Suprapubic skin (tissue), 4 donors: ENCODE measurements at regions not wholly inside any gene's neighbourhood (a gene's known extent, or its start where the extent isn't known, plus 50 kb on each side); places are given as distances from the start of the nearest gene placed in this dataset.

Experiments used
- DNase-seq, 2 donors: peaks; one replicate each; pipeline ENCODE4 v3.0.0-alpha.2; 2019; ENCODE audit warnings: low spot score in 2 of 2
- H3K27ac ChIP-seq: fragments of 200-600 bp; sonication (generic); one replicate; pipeline ENCODE4 v1.5.1; 2019
- H3K27me3 ChIP-seq: fragments of 200-600 bp; sonication (generic); one replicate; pipeline ENCODE4 v1.5.1; 2019
- H3K36me3 ChIP-seq: fragments of 200-600 bp; sonication (generic); one replicate; pipeline ENCODE4 v1.5.1; 2019
- H3K4me1 ChIP-seq: fragments of 200-600 bp; sonication (generic); one replicate; pipeline ENCODE4 v1.5.1; 2019
- H3K4me3 ChIP-seq: fragments of 200-600 bp; sonication (generic); one replicate; pipeline ENCODE4 v1.5.1; 2019; ENCODE audit warnings: mild to moderate bottlenecking
- H3K9me3 ChIP-seq: fragments of 200-600 bp; sonication (generic); one replicate; pipeline ENCODE4 v1.5.1; 2019
- EP300 ChIP-seq: sonication (generic); formaldehyde crosslinking; IDR thresholded peaks from one replicate; pipeline ENCODE4 v1.6.1; 2017; ENCODE audit warnings: antibody characterized with exemption
- POLR2A ChIP-seq, 2 donors: fragments of 450-650 bp; IDR thresholded peaks; one replicate each; pipeline ENCODE4 v1.6.1; 2017; ENCODE audit warnings: antibody characterized with exemption in 2 of 2, mild to moderate bottlenecking in 2 of 2, moderate library complexity in 2 of 2
- POLR2AphosphoS5 ChIP-seq, 3 donors: sonication (generic); formaldehyde crosslinking; IDR thresholded peaks; one replicate each; pipeline ENCODE4 v1.6.1; 2017; ENCODE audit warnings: antibody characterized with exemption in 3 of 3
- WGBS: methylation state at CpG from one replicate; pipeline ENCODE4 v1.1.5; 2018; 5-methylcytosine and 5-hydroxymethylcytosine counted together
- TF ChIP-seq, protein P1 (sequence below), 2 donors: fragments of 200-600 bp in 1 of 2; fragments of 450-650 bp in 1 of 2; sonication (generic) in 1 of 2; IDR thresholded peaks; one replicate each; pipeline ENCODE4 v1.5.1; 2016 to 2019; ENCODE audit warnings: antibody characterized with exemption in 2 of 2, mild to moderate bottlenecking in 1 of 2, moderate library complexity in 1 of 2

DNA sequence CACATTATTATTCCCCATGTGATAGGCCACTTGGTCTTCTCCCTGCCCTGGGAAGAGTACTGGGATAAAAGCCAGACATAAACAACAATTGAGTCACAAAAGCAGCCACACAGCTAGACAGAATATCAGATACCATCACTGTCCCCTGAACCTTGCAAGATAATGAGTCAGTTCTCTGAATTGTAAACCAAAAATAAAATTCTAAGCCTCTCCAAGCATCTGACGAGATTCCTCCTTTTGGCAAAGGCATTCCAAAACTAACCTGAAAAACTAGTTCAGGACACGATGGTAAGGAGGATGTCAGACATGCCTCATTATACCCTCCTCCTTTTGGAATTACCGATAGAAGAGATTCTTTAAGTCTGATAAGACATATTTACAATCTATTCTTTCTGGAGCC lies 450.7 kb downstream of the HTR7 start:
- Histone ChIP-seq H3K27ac (no peak overlapping the region), H3K4me1 (no peaks in the 10 kb centered on the region), H3K27me3 (no peaks in the 10 kb centered on the region), H3K4me3 (no peak overlapping the region), H3K36me3 (no peaks in the 10 kb centered on the region), H3K9me3 (no peaks in the 10 kb centered on the region)
- TF ChIP-seq, protein P1, sequence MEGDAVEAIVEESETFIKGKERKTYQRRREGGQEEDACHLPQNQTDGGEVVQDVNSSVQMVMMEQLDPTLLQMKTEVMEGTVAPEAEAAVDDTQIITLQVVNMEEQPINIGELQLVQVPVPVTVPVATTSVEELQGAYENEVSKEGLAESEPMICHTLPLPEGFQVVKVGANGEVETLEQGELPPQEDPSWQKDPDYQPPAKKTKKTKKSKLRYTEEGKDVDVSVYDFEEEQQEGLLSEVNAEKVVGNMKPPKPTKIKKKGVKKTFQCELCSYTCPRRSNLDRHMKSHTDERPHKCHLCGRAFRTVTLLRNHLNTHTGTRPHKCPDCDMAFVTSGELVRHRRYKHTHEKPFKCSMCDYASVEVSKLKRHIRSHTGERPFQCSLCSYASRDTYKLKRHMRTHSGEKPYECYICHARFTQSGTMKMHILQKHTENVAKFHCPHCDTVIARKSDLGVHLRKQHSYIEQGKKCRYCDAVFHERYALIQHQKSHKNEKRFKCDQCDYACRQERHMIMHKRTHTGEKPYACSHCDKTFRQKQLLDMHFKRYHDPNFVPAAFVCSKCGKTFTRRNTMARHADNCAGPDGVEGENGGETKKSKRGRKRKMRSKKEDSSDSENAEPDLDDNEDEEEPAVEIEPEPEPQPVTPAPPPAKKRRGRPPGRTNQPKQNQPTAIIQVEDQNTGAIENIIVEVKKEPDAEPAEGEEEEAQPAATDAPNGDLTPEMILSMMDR (IDR thresholded peaks at IDR 0.05) = no peak
- TF ChIP-seq POLR2A (IDR thresholded peaks at IDR 0.05) (no peak), POLR2AphosphoS5 (IDR thresholded peaks at IDR 0.05) (no peak), EP300 (no peak)
- 42% methylated on average over 3 of the region's 3 CpGs for WGBS
- no peak for DNase-seq

DNA sequence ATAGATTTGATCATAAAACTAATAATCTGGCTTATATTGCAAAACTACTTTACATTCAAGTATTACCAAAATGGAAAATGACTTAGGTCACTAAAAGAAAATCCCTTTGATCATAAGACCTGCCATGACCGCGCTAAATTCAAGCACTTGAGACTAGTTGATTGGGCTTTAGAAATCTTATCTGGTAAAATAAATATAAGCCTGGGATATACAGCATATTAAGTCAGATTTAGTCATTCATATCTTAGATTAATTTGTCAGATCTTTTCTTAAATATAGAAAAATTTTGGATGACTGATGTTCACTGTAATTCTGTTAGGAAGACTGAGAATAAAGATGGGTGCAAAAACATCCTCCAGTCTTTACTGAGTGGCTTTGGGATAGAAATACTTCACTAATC lies 450.0 kb downstream of the HTR7 start:
- H3K36me3 ChIP-seq = no peaks in the 10 kb centered on the region
- WGBS = 62% methylated on average over 2 of the region's 2 CpGs
- H3K27ac ChIP-seq = no peak overlapping the region
- DNase-seq = no peak
- no peak overlapping the region for H3K4me3 ChIP-seq
- TF ChIP-seq EP300 (no peak), POLR2AphosphoS5 (IDR thresholded peaks at IDR 0.05) (no peak), POLR2A (IDR thresholded peaks at IDR 0.05) (no peak)
- TF ChIP-seq, protein P1 (IDR thresholded peaks at IDR 0.05) = no peak
- no peaks in the 10 kb centered on the region for H3K4me1 ChIP-seq
- H3K9me3 ChIP-seq = no peaks in the 10 kb centered on the region
- no peaks in the 10 kb centered on the region for H3K27me3 ChIP-seq

DNA sequence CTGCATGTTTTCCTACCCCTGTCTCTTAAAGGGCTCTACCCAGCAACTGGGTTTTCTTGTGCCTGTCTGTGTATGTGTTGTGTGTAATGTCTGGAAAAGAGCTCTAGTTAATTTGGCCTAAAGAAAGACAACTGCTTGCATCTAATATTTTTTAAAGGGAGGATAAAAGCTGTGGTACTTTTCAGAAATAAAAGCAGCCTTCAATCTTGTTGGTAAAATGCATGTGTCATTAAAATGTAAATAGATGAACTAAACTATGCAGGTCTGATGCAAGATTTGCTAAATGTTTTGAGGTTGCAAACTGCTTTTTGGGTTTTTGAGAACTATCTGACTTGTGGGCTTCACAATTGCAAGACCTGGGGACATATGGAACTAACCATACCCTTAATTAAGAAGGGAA lies 445.3 kb downstream of the HTR7 start:
- Histone ChIP-seq H3K27ac (no peak overlapping the region), H3K4me1 (no peaks in the 10 kb centered on the region), H3K9me3 (no peaks in the 10 kb centered on the region), H3K36me3 (no peaks in the 10 kb centered on the region), H3K27me3 (no peaks in the 10 kb centered on the region), H3K4me3 (no peak overlapping the region)
- DNase-seq = no peak
- TF ChIP-seq, protein P1 (IDR thresholded peaks at IDR 0.05) = no peak
- TF ChIP-seq POLR2AphosphoS5 (IDR thresholded peaks at IDR 0.05) (no peak), EP300 (no peak), POLR2A (IDR thresholded peaks at IDR 0.05) (no peak)

DNA sequence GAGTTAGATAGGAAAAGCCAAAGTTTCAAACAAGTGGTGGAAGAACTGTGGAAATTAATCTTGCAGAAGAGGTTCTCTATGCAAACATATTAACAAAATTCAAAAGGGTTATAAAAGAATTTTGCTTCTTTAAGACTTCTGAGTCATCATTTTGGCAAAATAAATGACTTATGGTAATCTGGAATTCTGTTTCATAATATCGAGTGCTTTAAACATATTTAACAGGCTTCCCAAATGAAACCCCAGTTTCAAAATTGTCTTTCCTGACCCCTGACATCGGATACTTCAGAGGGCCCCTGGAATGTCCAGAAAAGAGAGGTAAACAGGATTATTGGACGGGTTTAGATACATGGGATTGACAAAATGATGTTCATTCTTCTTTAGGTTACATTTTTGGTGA lies 444.6 kb downstream of the HTR7 start:
- Histone ChIP-seq H3K27ac (no peak overlapping the region), H3K4me1 (no peaks in the 10 kb centered on the region), H3K4me3 (no peak overlapping the region), H3K36me3 (no peaks in the 10 kb centered on the region), H3K27me3 (no peaks in the 10 kb centered on the region), H3K9me3 (no peaks in the 10 kb centered on the region)
- WGBS = 49% methylated on average over 3 of the region's 3 CpGs
- DNase-seq = no peak
- TF ChIP-seq POLR2AphosphoS5 (IDR thresholded peaks at IDR 0.05) = no peak
- TF ChIP-seq EP300 = no peak
- TF ChIP-seq, protein P1 (IDR thresholded peaks at IDR 0.05) = no peak
- no peak for TF ChIP-seq POLR2A (IDR thresholded peaks at IDR 0.05)

DNA sequence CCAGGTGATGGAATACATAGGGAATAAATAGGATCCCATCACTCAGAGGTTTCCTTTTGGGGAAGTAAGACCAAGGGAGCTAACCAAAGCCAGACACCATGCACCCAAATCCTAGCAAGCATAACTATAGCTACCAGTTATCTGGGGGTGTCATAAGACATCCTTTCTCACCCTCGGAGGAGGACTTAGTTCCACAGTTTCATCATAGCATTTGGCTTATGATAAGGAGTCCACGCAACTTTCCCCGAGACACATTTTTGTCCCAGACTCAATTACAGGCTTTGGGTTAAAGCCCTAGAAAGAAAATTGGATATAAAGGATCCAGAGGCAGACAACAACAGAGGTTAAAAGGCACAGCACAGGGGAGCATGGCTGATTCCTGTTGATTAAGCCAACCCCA lies 442.9 kb downstream of the HTR7 start:
- Histone ChIP-seq H3K36me3 (no peaks in the 10 kb centered on the region), H3K4me3 (no peak overlapping the region), H3K9me3 (no peaks in the 10 kb centered on the region), H3K27me3 (no peaks in the 10 kb centered on the region), H3K4me1 (no peaks in the 10 kb centered on the region), H3K27ac (no peak overlapping the region)
- WGBS = 86% methylated on average over 3 of the region's 3 CpGs
- TF ChIP-seq, protein P1 (IDR thresholded peaks at IDR 0.05) = no peak
- TF ChIP-seq POLR2AphosphoS5 (IDR thresholded peaks at IDR 0.05) = no peak
- no peak for TF ChIP-seq POLR2A (IDR thresholded peaks at IDR 0.05)
- TF ChIP-seq EP300 = no peak
- no peak for DNase-seq
